T-helper 1 cell treated with Interleukin-12 subunit alpha and Interleukin-12 subunit beta and Interleukin-4 antibody, amounts not matched to agents 30 ng/mL and 1 ng/mL, for 36 hours (primary cell): ENCODE measurements at regions not wholly inside any gene's neighbourhood (a gene's known extent, or its start where the extent isn't known, plus 50 kb on each side); places are given as distances from the start of the nearest gene placed in this dataset.
"Not testable (repeated sequence)": the region's sequence is repeated elsewhere in the genome, so short reads cannot be mapped to it uniquely, and the experiment has no call there.

Experiments used
- intact Hi-C: fragments of 100-400 bp; cut with micrococcal nuclease; formaldehyde crosslinking; loops from one replicate; pipeline ENCODE4 v1.15.1; 2024

DNA sequence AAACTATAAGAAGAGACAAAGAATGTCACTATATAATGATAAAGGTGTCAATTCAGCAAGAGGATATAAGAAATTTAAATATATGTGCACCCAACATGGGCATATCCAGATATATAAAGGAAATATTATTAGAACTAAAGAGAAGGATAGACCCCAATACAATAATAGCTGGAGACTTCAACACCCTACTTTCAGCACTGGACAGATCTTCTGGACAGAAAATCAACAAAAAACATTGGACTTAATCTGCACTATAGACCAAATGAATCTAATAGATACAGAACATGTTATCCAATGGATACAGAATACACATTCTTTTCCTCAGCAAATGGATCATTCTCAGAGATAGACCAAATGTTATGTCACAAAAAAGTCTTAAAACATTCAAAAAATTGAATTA lies 327.7 kb downstream of the PPP1R2C start:
- intact Hi-C loops = no loop called here

GRCh38 chrX:42443267-42443666 lies 334.7 kb downstream of the PPP1R2C start:
- intact Hi-C loops = no loop called here

GRCh38 chrX:42442745-42443144 lies 335.2 kb downstream of the PPP1R2C start:
- intact Hi-C loops = no loop called here

DNA sequence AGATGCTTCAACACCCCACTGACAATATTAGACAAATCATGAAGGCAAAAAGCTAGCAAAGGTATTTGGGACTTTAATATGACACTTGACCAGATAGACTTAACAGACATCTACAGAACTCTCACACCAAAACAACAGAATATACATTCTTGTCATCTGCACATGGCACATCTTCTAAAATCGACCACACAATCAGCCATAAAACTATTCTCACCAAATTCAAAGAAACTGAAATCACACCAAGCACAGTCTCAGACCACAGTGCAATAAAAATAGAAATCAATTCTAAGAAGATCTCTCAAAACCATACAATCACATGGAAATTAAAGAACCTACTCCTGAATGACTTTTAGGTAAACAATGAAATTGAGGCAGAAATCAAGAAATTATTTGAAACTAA lies 340.8 kb downstream of the PPP1R2C start:
- intact Hi-C loops = no loop called here

- intact Hi-C loops = no loop called here
These were observed 343.4 kb downstream of the PPP1R2C start for GRCh38 chrX:42434458-42435166.

DNA sequence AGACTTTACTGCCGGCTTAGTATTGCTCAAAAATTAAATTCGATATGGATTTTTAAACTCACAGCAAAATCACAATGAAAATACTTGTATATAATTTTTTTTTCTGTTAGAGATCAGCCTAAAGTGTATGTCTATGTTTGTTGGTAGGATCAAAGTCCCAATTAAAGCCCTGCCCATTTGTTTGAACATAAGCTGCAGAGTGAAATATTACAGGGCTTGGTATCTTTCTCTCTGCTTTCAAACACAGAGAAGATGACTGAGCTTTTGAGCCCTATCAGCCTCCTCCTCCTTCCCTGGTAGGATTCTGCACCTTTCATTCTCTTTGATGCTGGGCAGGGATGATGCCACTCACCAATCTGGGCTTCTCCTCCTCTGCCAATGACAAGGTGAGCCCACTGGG lies 345.4 kb downstream of the PPP1R2C start:
- intact Hi-C loops = no loop called here

DNA sequence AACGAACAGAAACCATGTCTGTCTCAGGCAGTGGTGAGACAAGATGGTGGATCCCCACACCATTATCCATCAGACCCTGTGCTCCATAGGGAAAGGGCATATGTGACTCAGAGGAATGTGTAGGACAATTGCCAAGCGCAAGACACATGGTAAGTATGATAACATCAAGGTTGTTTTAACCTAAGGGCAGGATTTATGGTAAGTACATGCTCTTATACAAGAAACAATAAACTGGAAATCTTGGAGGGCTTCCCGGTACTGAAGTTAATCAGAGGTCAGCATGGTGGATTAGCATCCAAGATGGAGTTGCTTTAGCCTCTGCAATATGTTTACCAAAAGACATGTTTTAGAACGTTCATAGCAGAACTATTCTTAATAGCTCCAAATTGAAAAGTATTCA lies 355.0 kb downstream of the PPP1R2C start:
- intact Hi-C loops = no loop called here

- intact Hi-C loops = no loop called here
These were observed 357.5 kb downstream of the PPP1R2C start for GRCh38 chrX:42420426-42420825.

DNA sequence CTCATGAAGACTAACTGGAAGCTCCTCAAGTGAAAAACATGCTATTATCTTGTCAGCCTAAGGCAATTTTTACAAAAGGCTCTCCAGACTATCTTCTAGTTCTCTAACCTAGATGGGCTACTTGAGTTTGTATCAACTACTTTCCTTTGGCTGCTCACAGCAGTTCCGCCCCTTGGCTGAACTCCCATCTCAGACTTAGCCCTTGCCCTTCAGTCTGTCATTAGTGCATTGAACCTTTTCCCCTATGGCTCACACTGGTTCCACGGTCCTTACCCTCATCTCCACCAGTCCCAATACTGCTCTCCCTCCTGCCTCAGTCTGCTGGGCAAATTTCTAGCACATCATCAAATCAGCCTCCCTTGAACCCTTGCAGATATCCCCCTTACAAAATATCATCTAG lies 362.3 kb downstream of the PPP1R2C start:
- intact Hi-C loops = loop anchor here (2.0 kb wide), 1 partner anchor 67 kb away; no protein-coding TSS in a partner anchor

GRCh38 chrX:42414057-42414456 lies 363.9 kb downstream of the PPP1R2C start:
- intact Hi-C loops = loop anchor here (2.0 kb wide), 1 partner anchor 65 kb away; no protein-coding TSS in a partner anchor

DNA sequence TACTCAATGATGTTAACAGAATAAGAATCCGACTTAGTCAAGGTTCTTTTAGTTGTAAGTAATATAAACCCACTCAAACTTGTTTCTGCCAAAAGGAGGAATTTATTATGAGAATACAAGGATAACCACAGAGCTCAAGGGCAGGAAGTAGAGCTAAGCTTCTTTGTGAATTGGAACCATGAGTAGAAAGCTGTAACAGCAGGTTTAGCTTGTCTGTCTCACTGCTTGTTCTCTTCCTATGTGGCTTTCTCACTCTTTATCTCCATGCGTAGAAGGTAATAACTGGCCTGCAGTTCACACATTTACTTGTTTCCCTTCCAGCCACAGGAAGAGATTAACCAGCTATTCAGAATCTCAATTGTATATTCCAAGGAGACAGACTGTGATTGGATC lies 378.3 kb downstream of the PPP1R2C start:
- intact Hi-C loops = no loop called here

GRCh38 chrX:42398967-42399631 lies 378.9 kb downstream of the PPP1R2C start:
- intact Hi-C loops = no loop called here

- intact Hi-C loops = no loop called here
These were observed 381.8 kb downstream of the PPP1R2C start for GRCh38 chrX:42396136-42396535.

DNA sequence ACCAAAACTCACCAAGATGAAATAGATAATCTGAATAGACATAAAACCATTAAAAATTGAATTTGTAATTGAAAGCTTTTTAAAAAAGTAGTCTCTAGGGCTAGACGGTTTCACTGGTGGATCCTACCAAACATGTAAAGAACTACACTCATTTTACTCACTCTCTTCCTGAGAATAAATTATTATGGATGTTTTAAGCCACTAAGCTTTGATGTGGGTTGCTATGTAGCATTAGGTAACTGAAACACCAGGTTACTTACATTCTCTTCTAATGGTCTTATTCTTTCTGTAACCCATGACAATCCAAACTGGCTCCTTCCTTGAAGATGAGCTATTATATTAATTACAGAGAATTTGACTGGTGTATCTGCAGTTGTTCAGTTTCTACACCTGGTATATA lies 385.1 kb downstream of the PPP1R2C start:
- intact Hi-C loops = no loop called here

- intact Hi-C loops = no loop called here
These were observed 391.3 kb downstream of the PPP1R2C start for GRCh38 chrX:42386681-42387080.

- intact Hi-C loops = no loop called here
These were observed 392.2 kb downstream of the PPP1R2C start for GRCh38 chrX:42385730-42386129.

DNA sequence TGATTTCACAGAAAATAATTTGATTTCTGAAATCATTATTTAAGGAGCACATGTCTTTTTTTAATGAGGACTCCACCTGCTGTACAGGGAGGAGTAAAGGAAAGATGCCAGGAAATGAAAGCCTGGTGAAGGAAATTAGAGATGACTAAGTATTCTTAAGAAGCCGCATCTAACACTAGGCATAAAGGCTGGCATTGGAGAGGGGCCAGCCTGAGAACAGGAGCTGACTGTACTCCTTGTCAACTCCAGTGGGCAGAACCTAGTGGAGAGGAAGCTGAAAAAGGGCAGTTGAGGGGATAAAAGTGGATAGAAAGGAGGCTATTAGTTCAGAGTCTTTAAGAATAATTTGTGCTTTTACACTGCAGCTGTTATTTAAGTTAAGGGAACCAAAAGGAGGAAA lies 393.0 kb downstream of the PPP1R2C start:
- intact Hi-C loops = no loop called here

GRCh38 chrX:42378857-42379256 lies 399.1 kb downstream of the PPP1R2C start:
- intact Hi-C loops = no loop called here

DNA sequence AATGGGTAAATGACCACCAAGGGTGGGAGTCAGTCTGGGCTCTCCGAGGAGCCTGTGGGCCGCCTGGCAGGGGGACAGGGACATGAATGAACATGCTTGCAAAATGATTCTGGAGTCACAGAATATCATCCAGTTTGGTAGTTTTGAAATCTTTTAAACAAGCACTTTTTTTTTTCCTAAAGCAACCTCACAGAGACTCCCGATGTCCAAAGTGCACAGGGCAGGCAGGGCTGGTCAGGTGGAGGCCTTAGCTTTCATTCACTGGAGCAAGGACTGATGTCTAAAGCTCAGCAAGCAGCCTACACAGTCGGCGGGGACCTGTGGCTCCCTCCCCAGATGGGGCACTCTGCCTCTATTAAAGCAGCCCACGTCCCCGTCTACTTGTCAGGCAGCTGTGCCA lies 402.9 kb downstream of the PPP1R2C start:
- intact Hi-C loops = no loop called here

DNA sequence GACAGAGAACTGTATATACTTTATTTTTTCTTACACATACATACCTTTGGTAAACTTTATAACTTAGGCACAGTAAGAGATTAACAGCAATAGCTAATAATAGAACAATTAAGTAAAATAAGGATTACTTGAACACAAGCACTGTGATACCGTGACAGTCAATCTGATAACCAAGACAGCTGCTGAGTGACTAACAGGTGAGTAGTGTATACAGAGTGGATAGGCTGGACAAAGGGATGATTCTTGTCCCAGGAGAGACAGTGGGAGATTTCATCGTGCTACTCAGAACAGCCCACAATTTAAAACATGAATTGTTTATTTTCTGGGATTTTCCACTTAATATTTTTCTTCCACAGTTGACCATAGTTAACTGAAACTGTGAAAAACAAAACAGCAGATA lies 411.8 kb downstream of the PPP1R2C start:
- intact Hi-C loops = no loop called here

- intact Hi-C loops = no loop called here
These were observed 415.7 kb downstream of the PPP1R2C start for GRCh38 chrX:42362219-42362618.

GRCh38 chrX:42342981-42343380 lies 419.6 kb upstream of the CASK start:
- intact Hi-C loops = not testable (repeated sequence)
